PC-3 (cell line): ENCODE measurements at regions not wholly inside any gene's neighbourhood (a gene's known extent, or its start where the extent isn't known, plus 50 kb on each side); places are given as distances from the start of the nearest gene placed in this dataset.
A peak's percentile ranks its signal among the peaks of the same experiment; 100 is the strongest.

Source experiments
- ATAC-seq: fragments of 200-7000 bp; cut with Tn5 transposase; 2 replicates; pipeline ENCODE4 v1.9.1; 2020; ENCODE audit warnings: mild to moderate bottlenecking, moderate library complexity
- BruUV-seq: library from RNA; stranded (reverse); fragments of 400-500 nt; replicated peaks from 2 replicates; lab custom pipeline; 2021; lab: Mats Ljungman, UMichigan
- CTCF ChIA-PET: fragments of 300-600 bp; sonication (Branson Sonifier 250); formaldehyde crosslinking; loops from one replicate; lab custom pipeline; 2022; ENCODE audit warnings: antibody characterized with exemption; lab: Charles Lee
- POLR2A ChIA-PET: fragments of 300-600 bp; sonication (Branson Sonifier 250); formaldehyde crosslinking; loops from one replicate; lab custom pipeline; 2022; ENCODE audit warnings: antibody characterized with exemption; ENCODE audit not compliant: unreplicated experiment; lab: Charles Lee
- DNase-seq: peaks from one replicate; pipeline ENCODE4 v3.0.0-alpha.2; 2015
- H2AFZ ChIP-seq: fragments of 300-600 bp; sonication (generic); 2 replicates; pipeline ENCODE4 v1.6.0; 2016; ENCODE audit warnings: antibody characterized with exemption, low read length
- H3F3A ChIP-seq: fragments of 300-600 bp; sonication (generic); one replicate; pipeline ENCODE4 v1.6.0; 2017; ENCODE audit warnings: antibody characterized with exemption, low read length, control low read depth, mild to moderate bottlenecking; ENCODE audit not compliant: unreplicated experiment
- H3K27ac ChIP-seq: fragments of 300-600 bp; sonication (generic); 2 replicates; pipeline ENCODE4 v1.5.1; 2016; ENCODE audit warnings: mild to moderate bottlenecking, low read length
- H3K27me3 ChIP-seq: fragments of 300-600 bp; sonication (generic); 2 replicates; pipeline ENCODE4 v1.6.1; 2016; ENCODE audit warnings: low read length, mixed read lengths
- H3K36me3 ChIP-seq: fragments of 300-600 bp; sonication (generic); 2 replicates; pipeline ENCODE4 v1.6.1; 2016; ENCODE audit warnings: low read depth, mixed run types, low read length, mixed read lengths
- H3K4me1 ChIP-seq: fragments of 300-600 bp; sonication (generic); 2 replicates; pipeline ENCODE4 v1.5.1; 2016; ENCODE audit warnings: low read length; ENCODE audit not compliant: insufficient read depth
- H3K4me2 ChIP-seq: fragments of 300-600 bp; sonication (generic); 2 replicates; pipeline ENCODE4 v1.6.0; 2016; ENCODE audit warnings: low read length
- H3K4me3 ChIP-seq: fragments of 300-600 bp; sonication (generic); 2 replicates; pipeline ENCODE4 v1.5.1; 2016; ENCODE audit warnings: mild to moderate bottlenecking, low read length, mixed read lengths
- H3K79me2 ChIP-seq: fragments of 300-600 bp; sonication (generic); 2 replicates; pipeline ENCODE4 v1.6.1; 2017; ENCODE audit warnings: low read length, mixed read lengths
- H3K9ac ChIP-seq: fragments of 300-600 bp; sonication (generic); 2 replicates; pipeline ENCODE4 v1.6.0; 2016; ENCODE audit warnings: mild to moderate bottlenecking, low read length
- H3K9me2 ChIP-seq: fragments of 300-600 bp; sonication (generic); replicated peaks from 2 replicates; pipeline ENCODE4 v1.6.1; 2016; ENCODE audit warnings: mixed run types, low read length, mixed read lengths
- H3K9me3 ChIP-seq: fragments of 300-600 bp; sonication (generic); 2 replicates; pipeline ENCODE4 v1.6.1; 2016; ENCODE audit warnings: low read length, mixed read lengths
- H4K20me1 ChIP-seq: fragments of 300-600 bp; sonication (generic); 2 replicates; pipeline ENCODE4 v1.6.1; 2016; ENCODE audit warnings: low read length, mixed read lengths
- EZH2 ChIP-seq: fragments of 300-600 bp; sonication (generic); IDR thresholded peaks from one replicate; pipeline ENCODE4 v1.6.1; 2017; ENCODE audit warnings: antibody characterized with exemption, mild to moderate bottlenecking, low read length; ENCODE audit not compliant: unreplicated experiment
- EZH2phosphoT487 ChIP-seq: fragments of 300-600 bp; sonication (generic); IDR thresholded peaks from 2 replicates; pipeline ENCODE4 v1.6.1; 2018; ENCODE audit warnings: mild to moderate bottlenecking, antibody characterized with exemption, low read length, borderline replicate concordance
- intact Hi-C: fragments of 100-400 bp; cut with micrococcal nuclease; formaldehyde crosslinking; loops from 2 replicates; pipeline ENCODE4 v1.9.0; 2023
- TF ChIP-seq, protein P1 (sequence below): fragments of 300-600 bp; sonication (generic); conservative IDR thresholded peaks from 2 replicates; pipeline ENCODE4 v1.5.1; 2017; ENCODE audit warnings: antibody characterized with exemption, low read depth, mild to moderate bottlenecking, low read length

- ATAC-seq: no peak
- no TSS peak for BruUV-seq
- Histone ChIP-seq H2AFZ (no peak overlapping the region), H3F3A (no peaks in the 10 kb centered on the region), H4K20me1 (no peaks in the 10 kb centered on the region), H3K4me1 (no peaks in the 10 kb centered on the region), H3K27me3 (no peaks in the 10 kb centered on the region), H3K79me2 (no peaks in the 10 kb centered on the region), H3K27ac (no peak overlapping the region), H3K9me3 (no peaks in the 10 kb centered on the region), H3K36me3 (no peaks in the 10 kb centered on the region), H3K4me3 (no peak overlapping the region), H3K9me2 (no peaks in the 10 kb centered on the region), H3K9ac (no peak overlapping the region), H3K4me2 (no peak overlapping the region)
- ChIA-PET POLR2A (no interaction called here), CTCF (no interaction called here)
- intact Hi-C loops: no loop called here
- peak; percentile 15 for DNase-seq
- TF ChIP-seq EZH2phosphoT487: no peak
- no peak for TF ChIP-seq EZH2
- TF ChIP-seq, protein P1, sequence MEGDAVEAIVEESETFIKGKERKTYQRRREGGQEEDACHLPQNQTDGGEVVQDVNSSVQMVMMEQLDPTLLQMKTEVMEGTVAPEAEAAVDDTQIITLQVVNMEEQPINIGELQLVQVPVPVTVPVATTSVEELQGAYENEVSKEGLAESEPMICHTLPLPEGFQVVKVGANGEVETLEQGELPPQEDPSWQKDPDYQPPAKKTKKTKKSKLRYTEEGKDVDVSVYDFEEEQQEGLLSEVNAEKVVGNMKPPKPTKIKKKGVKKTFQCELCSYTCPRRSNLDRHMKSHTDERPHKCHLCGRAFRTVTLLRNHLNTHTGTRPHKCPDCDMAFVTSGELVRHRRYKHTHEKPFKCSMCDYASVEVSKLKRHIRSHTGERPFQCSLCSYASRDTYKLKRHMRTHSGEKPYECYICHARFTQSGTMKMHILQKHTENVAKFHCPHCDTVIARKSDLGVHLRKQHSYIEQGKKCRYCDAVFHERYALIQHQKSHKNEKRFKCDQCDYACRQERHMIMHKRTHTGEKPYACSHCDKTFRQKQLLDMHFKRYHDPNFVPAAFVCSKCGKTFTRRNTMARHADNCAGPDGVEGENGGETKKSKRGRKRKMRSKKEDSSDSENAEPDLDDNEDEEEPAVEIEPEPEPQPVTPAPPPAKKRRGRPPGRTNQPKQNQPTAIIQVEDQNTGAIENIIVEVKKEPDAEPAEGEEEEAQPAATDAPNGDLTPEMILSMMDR: no peak
These were observed 219.4 kb upstream of the RAG2 start for GRCh38 chr11:36817336-36817965.

GRCh38 chr11:36809303-36809702 is 211.3 kb upstream of the RAG2 start:
- no TSS peak for BruUV-seq
- H3K27ac ChIP-seq: no peak overlapping the region
- H3K9me2 ChIP-seq: no peaks in the 10 kb centered on the region
- TF ChIP-seq, protein P1: no peak
- TF ChIP-seq EZH2 (no peak), EZH2phosphoT487 (no peak)
- no peaks in the 10 kb centered on the region for H3K27me3 ChIP-seq
- no peak for ATAC-seq
- no peaks in the 10 kb centered on the region for H3K9me3 ChIP-seq
- H3K4me3 ChIP-seq: no peak overlapping the region
- no peaks in the 10 kb centered on the region for H3K36me3 ChIP-seq
- H4K20me1 ChIP-seq: no peaks in the 10 kb centered on the region
- H3K4me1 ChIP-seq: no peaks in the 10 kb centered on the region
- no peak for DNase-seq
- ChIA-PET POLR2A (no interaction called here), CTCF (no interaction called here)
- H3F3A ChIP-seq: no peaks in the 10 kb centered on the region
- intact Hi-C loops: no loop called here
- no peaks in the 10 kb centered on the region for H3K79me2 ChIP-seq
- no peak overlapping the region for H2AFZ ChIP-seq
- no peak overlapping the region for H3K9ac ChIP-seq
- H3K4me2 ChIP-seq: no peak overlapping the region

- Histone ChIP-seq H3F3A (no peaks in the 10 kb centered on the region), H4K20me1 (no peaks in the 10 kb centered on the region), H3K4me2 (no peak overlapping the region), H3K79me2 (no peaks in the 10 kb centered on the region), H3K27me3 (peaks cover 13% of the 10 kb centered on the region), H3K36me3 (no peaks in the 10 kb centered on the region), H3K9ac (no peak overlapping the region), H3K9me3 (no peaks in the 10 kb centered on the region), H3K4me1 (no peaks in the 10 kb centered on the region), H3K9me2 (no peaks in the 10 kb centered on the region), H3K4me3 (no peak overlapping the region), H2AFZ (no peak overlapping the region), H3K27ac (no peak overlapping the region)
- no peak for TF ChIP-seq EZH2phosphoT487
- no peak for TF ChIP-seq EZH2
- TF ChIP-seq, protein P1: no peak
- BruUV-seq: no TSS peak
- intact Hi-C loops: no loop called here
- no peak for DNase-seq
- CTCF ChIA-PET: no interaction called here
- ATAC-seq: no peak
- POLR2A ChIA-PET: no interaction called here
These were observed 209.8 kb upstream of the RAG2 start for GRCh38 chr11:36807871-36808270.
